GM12878 (cell line): ENCODE measurements at regions not wholly inside any gene's neighbourhood (a gene's known extent, or its start where the extent isn't known, plus 50 kb on each side); places are given as distances from the start of the nearest gene placed in this dataset.

ENCODE experiments used
- CTCF ChIP-seq, 3 experiments: IDR thresholded peaks in 2 of 3; conservative IDR thresholded peaks in 1 of 3; 2 replicates each; pipeline ENCODE4 v1.5.1; 2011; ENCODE audit warnings: low read depth in 3 of 3, low read length in 3 of 3, mild to moderate bottlenecking in 3 of 3, control low read depth in 2 of 3, moderate library complexity in 2 of 3, inconsistent platforms in 1 of 3, mixed read lengths in 1 of 3; ENCODE audit not compliant: control insufficient read depth in 2 of 3, insufficient read depth in 1 of 3; ENCODE audit errors: extremely low read depth in 1 of 3
- EED ChIP-seq: sonication (generic); IDR thresholded peaks from 2 replicates; pipeline ENCODE4 v1.6.1; 2016; ENCODE audit warnings: antibody characterized with exemption, low read depth
- FOXK2 ChIP-seq: fragments of 450-650 bp; IDR thresholded peaks from 2 replicates; pipeline ENCODE4 v1.6.1; 2017; ENCODE audit warnings: mild to moderate bottlenecking, moderate library complexity
- MTA2 ChIP-seq: fragments of 450-650 bp; IDR thresholded peaks from 2 replicates; pipeline ENCODE4 v1.6.1; 2016; ENCODE audit warnings: low read depth, mild to moderate bottlenecking, moderate library complexity
- NR2C1 ChIP-seq: fragments of 450-650 bp; IDR thresholded peaks from 2 replicates; pipeline ENCODE4 v1.6.1; 2017; ENCODE audit warnings: antibody characterized with exemption, mild to moderate bottlenecking, moderate library complexity
- SKIL ChIP-seq: fragments of 450-650 bp; IDR thresholded peaks from 2 replicates; pipeline ENCODE4 v1.6.1; 2017; ENCODE audit warnings: mild to moderate bottlenecking, low read depth, inconsistent platforms; ENCODE audit not compliant: poor library complexity, severe bottlenecking
- USF1 ChIP-seq: IDR thresholded peaks from 2 replicates; pipeline ENCODE4 v1.6.1; 2011; ENCODE audit warnings: borderline replicate concordance, low read depth, mild to moderate bottlenecking, moderate library complexity, mixed read lengths, low read length; ENCODE audit not compliant: insufficient read depth; ENCODE audit errors: extremely low read length
- ZBTB33 ChIP-seq: fragments of 450-650 bp; IDR thresholded peaks from 2 replicates; pipeline ENCODE4 v1.6.1; 2017; ENCODE audit warnings: mild to moderate bottlenecking

GRCh38 chr6:105807905-105808304 is 278.2 kb upstream of the PRDM1 start (continued):
- TF ChIP-seq ZBTB33 (no peak), NR2C1 (no peak), FOXK2 (no peak), CTCF (IDR thresholded peaks at IDR 0.05 in 2 of 3, conservative IDR thresholded peaks at IDR 0.05 in 1 of 3; ENCODE audit: control insufficient read depth in 2 of 3, extremely low read depth in 1 of 3, insufficient read depth in 1 of 3, low read depth in 3 of 3, low read length in 3 of 3) (no peak), USF1 (no peak), EED (no peak), SKIL (no peak), MTA2 (no peak)
- TF ChIP-seq, all 136 proteins: peak for 0
